ENCODE measurements at regions not wholly inside any gene's neighbourhood (a gene's known extent, or its start where the extent isn't known, plus 50 kb on each side); places are given as distances from the start of the nearest gene placed in this dataset.

- DNase-seq (ENCODE audit: low read depth) = no peak
Observed at GRCh38 chr7:21029006-21029405, 242.3 kb upstream of the SP8 start.

GRCh38 chr7:21030237-21030871 is 243.7 kb upstream of the SP8 start:
- DNase-seq (ENCODE audit: low read depth) = no peak

GRCh38 chr7:21041252-21041651 is 254.6 kb upstream of the SP8 start:
- DNase-seq (ENCODE audit: low read depth) = no peak

GRCh38 chr7:21041666-21042065 is 255.0 kb upstream of the SP8 start:
- no peak for DNase-seq (ENCODE audit: low read depth)

GRCh38 chr7:21044384-21044783 is 257.7 kb upstream of the SP8 start:
- DNase-seq (ENCODE audit: low read depth) = no peak

GRCh38 chr7:21044913-21045568 is 258.4 kb upstream of the SP8 start:
- no peak for DNase-seq (ENCODE audit: low read depth)

- DNase-seq (ENCODE audit: low read depth) = no peak
Observed at GRCh38 chr7:21051865-21052264, 265.2 kb upstream of the SP8 start.

- no peak for DNase-seq (ENCODE audit: low read depth)
Observed at GRCh38 chr7:21054427-21055112, 267.9 kb upstream of the SP8 start.

GRCh38 chr7:21059069-21059468 is 272.4 kb upstream of the SP8 start:
- DNase-seq (ENCODE audit: low read depth) = no peak

GRCh38 chr7:21063106-21063505 is 276.4 kb upstream of the SP8 start:
- no peak for DNase-seq (ENCODE audit: low read depth)

GRCh38 chr7:21064698-21065648 is 278.3 kb upstream of the SP8 start:
- no peak for DNase-seq (ENCODE audit: low read depth)

- DNase-seq (ENCODE audit: low read depth) = no peak
Observed at GRCh38 chr7:21066221-21066620, 279.5 kb upstream of the SP8 start.

- DNase-seq (ENCODE audit: low read depth) = no peak
Observed at GRCh38 chr7:21067216-21067615, 280.5 kb upstream of the SP8 start.

GRCh38 chr7:21070571-21071090 is 283.9 kb upstream of the SP8 start:
- DNase-seq (ENCODE audit: low read depth) = no peak

- DNase-seq (ENCODE audit: low read depth) = no peak
Observed at GRCh38 chr7:21071561-21072501, 285.1 kb upstream of the SP8 start.

GRCh38 chr7:21076054-21076453 is 289.4 kb upstream of the SP8 start:
- DNase-seq (ENCODE audit: low read depth) = no peak

GRCh38 chr7:21076574-21076973 is 289.9 kb upstream of the SP8 start:
- DNase-seq (ENCODE audit: low read depth) = no peak

GRCh38 chr7:21077602-21078001 is 290.9 kb upstream of the SP8 start:
- DNase-seq (ENCODE audit: low read depth) = no peak

- DNase-seq (ENCODE audit: low read depth) = no peak
Observed at GRCh38 chr7:21084286-21084685, 297.6 kb upstream of the SP8 start.

- DNase-seq (ENCODE audit: low read depth) = no peak
Observed at GRCh38 chr7:21086688-21087087, 300.0 kb upstream of the SP8 start.

GRCh38 chr7:21089653-21090052 is 303.0 kb upstream of the SP8 start:
- DNase-seq (ENCODE audit: low read depth) = no peak

Data from non-pigmented ciliary epithelial cell (primary cell).